HG03521 (cell line): ENCODE measurements at regions not wholly inside any gene's neighbourhood (a gene's known extent, or its start where the extent isn't known, plus 50 kb on each side); places are given as distances from the start of the nearest gene placed in this dataset.

Experiments used
- ATAC-seq: cut with Tn5 transposase; IDR thresholded peaks from one replicate; pipeline ENCODE4 v1.9.1; 2021; ENCODE audit warnings: mild to moderate bottlenecking, moderate library complexity; ENCODE audit not compliant: unreplicated experiment

- no peak for ATAC-seq
Observed at GRCh38 chr11:25943777-25944661, 387.9 kb upstream of the ANO3 start.

- ATAC-seq, result no peak
Observed at GRCh38 chr11:25949918-25950317, 382.0 kb upstream of the ANO3 start.

GRCh38 chr11:25953006-25953405 lies 378.9 kb upstream of the ANO3 start:
- ATAC-seq, result no peak

- no peak for ATAC-seq
Observed at GRCh38 chr11:25958045-25958444, 373.9 kb upstream of the ANO3 start.

- ATAC-seq, result no peak
Observed at GRCh38 chr11:25961539-25961938, 370.4 kb upstream of the ANO3 start.

- no peak for ATAC-seq
Observed at GRCh38 chr11:25970726-25971508, 361.0 kb upstream of the ANO3 start.

- ATAC-seq, result no peak
Observed at GRCh38 chr11:25980091-25980490, 351.8 kb upstream of the ANO3 start.

GRCh38 chr11:25981998-25982397 lies 349.9 kb upstream of the ANO3 start:
- ATAC-seq, result peak; percentile 88

GRCh38 chr11:25983280-25983679 lies 348.6 kb upstream of the ANO3 start:
- ATAC-seq, result no peak

GRCh38 chr11:25988178-25988577 lies 343.8 kb upstream of the ANO3 start:
- no peak for ATAC-seq

- ATAC-seq, result no peak
Observed at GRCh38 chr11:25990406-25990805, 341.5 kb upstream of the ANO3 start.

GRCh38 chr11:25991476-25991875 lies 340.5 kb upstream of the ANO3 start:
- no peak for ATAC-seq

GRCh38 chr11:25992294-25992693 lies 339.6 kb upstream of the ANO3 start:
- ATAC-seq, result no peak

- no peak for ATAC-seq
Observed at GRCh38 chr11:25993016-25993415, 338.9 kb upstream of the ANO3 start.

GRCh38 chr11:26011474-26011873 lies 320.5 kb upstream of the ANO3 start:
- ATAC-seq, result no peak

- ATAC-seq, result no peak
Observed at GRCh38 chr11:26014456-26015115, 317.3 kb upstream of the ANO3 start.

- no peak for ATAC-seq
Observed at GRCh38 chr11:26017322-26017860, 314.5 kb upstream of the ANO3 start.

GRCh38 chr11:26017903-26018302 lies 314.0 kb upstream of the ANO3 start:
- ATAC-seq, result no peak

- ATAC-seq, result no peak
Observed at GRCh38 chr11:26018336-26018735, 313.6 kb upstream of the ANO3 start.

- ATAC-seq, result no peak
Observed at GRCh38 chr11:26019386-26019785, 312.5 kb upstream of the ANO3 start.

GRCh38 chr11:26021017-26021416 lies 310.9 kb upstream of the ANO3 start:
- no peak for ATAC-seq
